HepG2 (cell line): ENCODE measurements at regions not wholly inside any gene's neighbourhood (a gene's known extent, or its start where the extent isn't known, plus 50 kb on each side); places are given as distances from the start of the nearest gene placed in this dataset.

Source experiments
- ARNTL ChIP-seq: sonication (generic); formaldehyde crosslinking; IDR thresholded peaks from 2 replicates; pipeline ENCODE4 v1.4.0; 2020; ENCODE audit warnings: mild to moderate bottlenecking, missing genetic modification reagents
- ATM ChIP-seq: fragments of 450-650 bp; IDR thresholded peaks from 2 replicates; pipeline ENCODE4 v1.7.1; 2017; ENCODE audit warnings: mild to moderate bottlenecking, borderline replicate concordance
- CBX5 ChIP-seq: sonication (generic); formaldehyde crosslinking; IDR thresholded peaks from 2 replicates; pipeline ENCODE4 v1.4.0; 2020; ENCODE audit warnings: missing genetic modification reagents, borderline replicate concordance
- DRAP1 ChIP-seq: IDR thresholded peaks from 2 replicates; pipeline ENCODE4 v1.6.1; 2016; ENCODE audit warnings: missing genetic modification reagents, missing compliant biosample characterization
- FOXA3 ChIP-seq: IDR thresholded peaks from 2 replicates; pipeline ENCODE4 v1.6.1; 2016; ENCODE audit warnings: missing genetic modification reagents, missing compliant biosample characterization
- HIC2 ChIP-seq: sonication (generic); formaldehyde crosslinking; IDR thresholded peaks from 2 replicates; pipeline ENCODE4 v1.9.0; 2022; ENCODE audit warnings: low read depth, missing genetic modification reagents
- HMGXB4 ChIP-seq, 2 experiments: sonication (generic) in 1 of 2; formaldehyde crosslinking in 1 of 2; IDR thresholded peaks; 2 replicates each; pipeline versions ENCODE4 v1.4.0 to v1.6.1; 2018 to 2020; ENCODE audit warnings: missing genetic modification reagents in 2 of 2, borderline replicate concordance in 1 of 2, low read depth in 1 of 2, mild to moderate bottlenecking in 1 of 2, missing biosample characterization in 1 of 2
- HOXA5 ChIP-seq: sonication (generic); formaldehyde crosslinking; IDR thresholded peaks from 2 replicates; pipeline ENCODE4 v1.4.0; 2020; ENCODE audit warnings: missing genetic modification reagents
- KLF9 ChIP-seq: IDR thresholded peaks from 2 replicates; pipeline ENCODE4 v1.6.1; 2016; ENCODE audit warnings: low read depth
- RNF2 ChIP-seq: fragments of 450-650 bp; conservative IDR thresholded peaks from 2 replicates; pipeline ENCODE4 v1.6.1; 2016; ENCODE audit warnings: low read depth
- SNAPC2 ChIP-seq: sonication (generic); formaldehyde crosslinking; IDR thresholded peaks from 2 replicates; pipeline ENCODE4 v1.8.1; 2022; ENCODE audit warnings: mild to moderate bottlenecking, missing genetic modification reagents
- TARDBP ChIP-seq: sonication (generic); formaldehyde crosslinking; IDR thresholded peaks from 2 replicates; pipeline ENCODE4 v1.8.0; 2022; ENCODE audit warnings: mild to moderate bottlenecking, missing genetic modification reagents
- TBL1XR1 ChIP-seq: fragments of 150-350 bp; IDR thresholded peaks from 2 replicates; pipeline ENCODE4 v1.6.1; 2014; ENCODE audit warnings: borderline replicate concordance, low read length; ENCODE audit not compliant: partially characterized antibody
- TCF7L2 ChIP-seq: IDR thresholded peaks from 2 replicates; pipeline ENCODE4 v1.6.1; 2011; ENCODE audit warnings: mild to moderate bottlenecking, low read depth, low read length, moderate library complexity
- ZBTB21 ChIP-seq: sonication (generic); formaldehyde crosslinking; IDR thresholded peaks from 2 replicates; pipeline ENCODE4 v1.4.0; 2020; ENCODE audit warnings: missing genetic modification reagents
- ZBTB25 ChIP-seq: IDR thresholded peaks from 2 replicates; pipeline ENCODE4 v1.6.1; 2018; ENCODE audit warnings: missing genetic modification reagents
- ZBTB42 ChIP-seq: sonication (generic); formaldehyde crosslinking; IDR thresholded peaks from 2 replicates; pipeline ENCODE4 v1.5.0; 2020; ENCODE audit warnings: mild to moderate bottlenecking, missing genetic modification reagents
- ZFX ChIP-seq: sonication (generic); formaldehyde crosslinking; IDR thresholded peaks from 2 replicates; pipeline ENCODE4 v1.4.0; 2020; ENCODE audit warnings: mild to moderate bottlenecking, low read depth, missing genetic modification reagents, moderate library complexity
- ZNF121 ChIP-seq: sonication (generic); formaldehyde crosslinking; IDR thresholded peaks from 2 replicates; pipeline ENCODE4 v1.5.0; 2020; ENCODE audit warnings: mild to moderate bottlenecking, missing genetic modification reagents
- ZNF280D ChIP-seq: sonication (generic); formaldehyde crosslinking; IDR thresholded peaks from 2 replicates; pipeline ENCODE4 v1.5.1; 2020; ENCODE audit warnings: mild to moderate bottlenecking, missing genetic modification reagents
- ZNF766 ChIP-seq: sonication (generic); formaldehyde crosslinking; IDR thresholded peaks from 2 replicates; pipeline ENCODE4 v1.5.0; 2020; ENCODE audit warnings: missing genetic modification reagents, borderline replicate concordance
- ZNF782 ChIP-seq: sonication (generic); formaldehyde crosslinking; IDR thresholded peaks from 2 replicates; pipeline ENCODE4 v1.4.0; 2020; ENCODE audit warnings: missing genetic modification reagents, mild to moderate bottlenecking, borderline replicate concordance

- no peak for TF ChIP-seq ZNF766
- TF ChIP-seq ZFX = peak; percentile 39; the same call in 1 of the 2 replicates
- no peak for TF ChIP-seq ZNF121 (CRISPR knock-in tag)
- TF ChIP-seq ZBTB25 (CRISPR knock-in tag) = peak; percentile 36
- TF ChIP-seq ARNTL (CRISPR knock-in tag) = peak; percentile 67; the same call in 1 of the 2 replicates
- TF ChIP-seq HOXA5 (CRISPR knock-in tag) = no peak; the same call in 1 of the 2 replicates
- no peak for TF ChIP-seq ATM
- peak; percentile 88; the same call in 1 of the 2 replicates for TF ChIP-seq TARDBP (CRISPR knock-in tag)
- peak in 1 of 2 experiments; percentile 42; a peak in 1 of 4 replicates for TF ChIP-seq HMGXB4 (CRISPR knock-in tag; IDR thresholded peaks at IDR 0.05; ENCODE audit: borderline replicate concordance in 1 of 2, low read depth in 1 of 2)
- peak; percentile 80 for TF ChIP-seq TCF7L2
- TF ChIP-seq CBX5 (CRISPR knock-in tag) = no peak
- peak; percentile 18 for TF ChIP-seq TBL1XR1
- peak; percentile 92 for TF ChIP-seq FOXA3 (CRISPR knock-in tag)
- TF ChIP-seq ZNF280D (CRISPR knock-in tag) = 0 out of 2 replicates have a peak, but pooled peaks have one; percentile 28
- TF ChIP-seq ZBTB42 = 0 out of 2 replicates have a peak, but pooled peaks have one; percentile 65
- TF ChIP-seq RNF2 = no peak
- TF ChIP-seq ZNF782 = no peak; the same call in 1 of the 2 replicates
- TF ChIP-seq SNAPC2 = peak; percentile 53; the same call in 1 of the 2 replicates
- TF ChIP-seq HIC2 (CRISPR knock-in tag) = no peak
- peak; percentile 60; the same call in 1 of the 2 replicates for TF ChIP-seq KLF9 (CRISPR knock-in tag)
- no peak for TF ChIP-seq ZBTB21 (CRISPR knock-in tag)
- 0 out of 2 replicates have a peak, but pooled peaks have one; percentile 54 for TF ChIP-seq DRAP1 (CRISPR knock-in tag)
Observed at GRCh38 chr17:72447251-72447640, 326.4 kb downstream of the SOX9 start (continued).
